ENCODE measurements at regions not wholly inside any gene's neighbourhood (a gene's known extent, or its start where the extent isn't known, plus 50 kb on each side); places are given as distances from the start of the nearest gene placed in this dataset.
A peak's percentile ranks its signal among the peaks of the same experiment; 100 is the strongest.

DNA sequence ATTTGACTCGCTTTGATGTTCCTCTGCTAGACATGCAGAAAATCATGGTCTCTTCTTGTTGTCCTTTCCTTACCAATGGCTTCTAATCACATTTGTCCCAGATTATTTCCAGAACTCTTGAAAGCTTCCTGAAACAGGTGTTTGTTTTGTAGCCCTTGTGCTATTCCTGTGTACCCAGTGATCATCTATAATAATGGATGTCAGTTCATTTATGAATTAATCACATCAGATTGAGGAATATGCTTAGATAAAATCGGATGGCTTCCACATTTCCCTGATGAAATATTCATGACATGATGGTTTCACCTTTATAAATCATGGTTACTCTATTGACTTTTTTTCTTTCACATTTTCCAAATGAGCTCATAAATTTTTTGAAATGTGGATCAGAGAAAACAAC, 359.0 kb upstream of the DMAC1 start:
- no peak for DNase-seq
- intact Hi-C loops (cut with micrococcal nuclease), result no loop called here

DNA sequence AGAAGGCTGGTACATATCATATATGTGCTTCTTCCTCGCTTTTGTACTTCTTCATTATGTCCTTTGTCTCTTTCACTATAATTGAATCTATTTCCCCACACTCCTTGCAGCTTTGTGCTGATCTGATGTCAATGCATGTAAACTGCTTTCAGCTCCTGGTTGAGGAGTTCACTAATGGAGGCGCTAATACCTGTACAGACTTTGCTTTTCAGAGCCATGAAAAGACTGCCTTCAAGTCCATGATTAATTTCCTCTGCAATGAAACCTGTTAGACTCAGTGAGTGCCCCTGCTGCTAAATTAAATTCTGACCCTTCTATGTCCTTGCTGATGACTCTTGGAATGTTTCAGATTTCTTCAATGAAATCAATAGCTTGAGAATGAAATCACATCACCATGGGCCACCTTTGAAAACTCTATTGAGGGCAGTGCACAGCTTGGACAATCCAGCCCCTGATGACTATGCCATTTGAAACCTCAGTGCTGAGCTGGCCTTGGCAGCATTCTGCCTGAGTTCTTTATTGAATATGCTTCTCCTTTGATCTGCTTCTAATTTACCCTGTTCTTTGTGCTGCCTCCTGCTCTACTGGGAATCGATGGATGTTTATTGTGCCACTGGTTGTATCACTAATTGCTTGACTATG, 358.2 kb upstream of the DMAC1 start:
- ChIA-PET POLR2A (no interaction called here), CTCF (interaction anchor here (0.7 kb wide), 1 partner anchor 16 kb away, joined by 3 read pairs; no protein-coding TSS in a partner anchor)
- intact Hi-C loops (cut with micrococcal nuclease), result no loop called here
- Mint-ChIP-seq H3K4me1 (peaks cover 9% of the 10 kb centered on the region), H3K9me3 (peaks cover 5% of the 10 kb centered on the region), H3K27ac (no peak overlapping the region), H3K4me3 (no peak overlapping the region), H3K36me3 (ENCODE audit: low read depth) (no peaks in the 10 kb centered on the region), H3K27me3 (no peaks in the 10 kb centered on the region)
- ATAC-seq (ENCODE audit: low read depth), result no peak
- DNase-seq, result no peak
- TF ChIP-seq, protein P1, sequence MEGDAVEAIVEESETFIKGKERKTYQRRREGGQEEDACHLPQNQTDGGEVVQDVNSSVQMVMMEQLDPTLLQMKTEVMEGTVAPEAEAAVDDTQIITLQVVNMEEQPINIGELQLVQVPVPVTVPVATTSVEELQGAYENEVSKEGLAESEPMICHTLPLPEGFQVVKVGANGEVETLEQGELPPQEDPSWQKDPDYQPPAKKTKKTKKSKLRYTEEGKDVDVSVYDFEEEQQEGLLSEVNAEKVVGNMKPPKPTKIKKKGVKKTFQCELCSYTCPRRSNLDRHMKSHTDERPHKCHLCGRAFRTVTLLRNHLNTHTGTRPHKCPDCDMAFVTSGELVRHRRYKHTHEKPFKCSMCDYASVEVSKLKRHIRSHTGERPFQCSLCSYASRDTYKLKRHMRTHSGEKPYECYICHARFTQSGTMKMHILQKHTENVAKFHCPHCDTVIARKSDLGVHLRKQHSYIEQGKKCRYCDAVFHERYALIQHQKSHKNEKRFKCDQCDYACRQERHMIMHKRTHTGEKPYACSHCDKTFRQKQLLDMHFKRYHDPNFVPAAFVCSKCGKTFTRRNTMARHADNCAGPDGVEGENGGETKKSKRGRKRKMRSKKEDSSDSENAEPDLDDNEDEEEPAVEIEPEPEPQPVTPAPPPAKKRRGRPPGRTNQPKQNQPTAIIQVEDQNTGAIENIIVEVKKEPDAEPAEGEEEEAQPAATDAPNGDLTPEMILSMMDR (IDR thresholded peaks at IDR 0.05), result no peak

More for the DNA sequence above, 359.0 kb upstream of the DMAC1 start:
- Mint-ChIP-seq H3K27ac (no peak overlapping the region), H3K4me1 (peaks cover 9% of the 10 kb centered on the region), H3K36me3 (ENCODE audit: low read depth) (no peaks in the 10 kb centered on the region), H3K9me3 (no peaks in the 10 kb centered on the region), H3K4me3 (no peak overlapping the region), H3K27me3 (no peaks in the 10 kb centered on the region)
- ChIA-PET CTCF (no interaction called here), POLR2A (no interaction called here)
- ATAC-seq (ENCODE audit: low read depth), result no peak
- TF ChIP-seq, protein P1 (IDR thresholded peaks at IDR 0.05), result no peak

DNA sequence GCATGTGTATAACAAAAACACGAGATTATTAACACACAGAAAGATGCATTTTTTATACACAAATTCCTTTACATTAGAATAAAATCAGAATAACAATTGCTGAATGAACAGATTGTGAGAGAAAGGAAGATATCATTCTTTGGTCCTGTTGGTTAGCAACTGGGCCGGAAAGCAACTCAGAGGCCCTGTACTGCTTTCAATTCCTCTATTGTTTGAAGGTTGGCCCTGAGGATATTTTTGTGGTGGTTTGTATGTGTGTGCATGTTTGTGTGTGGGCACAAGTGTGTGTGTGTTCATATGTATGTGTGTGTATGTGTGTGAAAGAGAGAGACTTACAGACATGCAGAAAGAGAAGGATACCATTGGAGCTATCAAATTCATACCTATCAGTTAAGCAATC, 356.8 kb upstream of the DMAC1 start:
- POLR2A ChIA-PET, result interaction anchor here (0.6 kb wide), 1 partner anchor 24 kb away, joined by 3 read pairs; no protein-coding TSS in a partner anchor
- H3K9me3 Mint-ChIP-seq, result peaks cover 10% of the 10 kb centered on the region
- no peaks in the 10 kb centered on the region for H3K36me3 Mint-ChIP-seq (ENCODE audit: low read depth)
- no peak overlapping the region for H3K27ac Mint-ChIP-seq
- peak; percentile 40 for ATAC-seq (ENCODE audit: low read depth)
- DNase-seq, result no peak
- TF ChIP-seq, protein P1 (IDR thresholded peaks at IDR 0.05), result no peak
- H3K4me1 Mint-ChIP-seq, result peaks cover 9% of the 10 kb centered on the region
- CTCF ChIA-PET, result no interaction called here
- intact Hi-C loops (cut with micrococcal nuclease), result no loop called here
- H3K27me3 Mint-ChIP-seq, result no peaks in the 10 kb centered on the region
- H3K4me3 Mint-ChIP-seq, result no peak overlapping the region

DNA sequence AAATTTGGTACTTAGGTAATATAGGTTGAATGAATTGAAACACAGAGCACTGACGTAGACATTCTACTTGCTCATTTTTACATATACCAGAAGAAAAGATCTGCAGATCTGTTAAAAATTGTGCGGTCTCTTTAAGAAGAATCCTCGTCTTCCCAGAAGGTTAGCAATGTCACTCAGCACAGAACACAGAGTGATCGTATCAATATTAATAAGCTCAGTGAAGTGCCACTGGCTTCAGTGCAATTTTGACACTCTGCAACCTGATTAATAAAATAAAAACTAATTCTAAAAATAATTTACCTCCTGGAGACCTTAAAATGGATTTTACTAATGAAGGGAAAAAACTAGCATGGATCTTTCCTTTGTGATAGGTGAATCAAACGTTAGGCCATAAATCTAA, 356.1 kb upstream of the DMAC1 start:
- DNase-seq, result no peak
- H3K36me3 Mint-ChIP-seq (ENCODE audit: low read depth), result no peaks in the 10 kb centered on the region
- peaks cover 16% of the 10 kb centered on the region for H3K9me3 Mint-ChIP-seq
- ATAC-seq (ENCODE audit: low read depth), result no peak
- POLR2A ChIA-PET, result interaction anchor here (0.6 kb wide), 1 partner anchor 24 kb away, joined by 3 read pairs; no protein-coding TSS in a partner anchor
- CTCF ChIA-PET, result no interaction called here
- no peak overlapping the region for H3K27ac Mint-ChIP-seq
- TF ChIP-seq, protein P1 (IDR thresholded peaks at IDR 0.05), result no peak
- H3K27me3 Mint-ChIP-seq, result no peaks in the 10 kb centered on the region
- intact Hi-C loops (cut with micrococcal nuclease), result no loop called here
- peaks cover 9% of the 10 kb centered on the region for H3K4me1 Mint-ChIP-seq
- H3K4me3 Mint-ChIP-seq, result no peak overlapping the region

DNA sequence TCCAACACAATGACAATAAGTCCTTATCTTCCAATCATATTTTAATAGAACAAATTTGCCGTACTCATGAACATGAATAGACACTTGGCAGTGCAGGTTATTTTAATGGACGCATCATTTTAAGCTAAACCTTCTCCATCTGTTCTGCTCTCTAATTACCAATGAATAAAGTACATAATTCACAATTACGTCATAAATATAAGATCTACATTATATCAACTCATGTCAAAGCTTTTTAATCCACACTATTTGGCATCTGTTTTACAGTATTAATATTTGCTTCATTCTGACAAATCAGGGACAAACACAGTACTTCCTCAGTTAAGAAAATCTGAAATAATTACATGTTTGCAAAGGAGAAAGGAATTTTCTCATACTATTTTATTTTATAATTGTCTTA, 344.1 kb upstream of the DMAC1 start:
- Mint-ChIP-seq H3K9me3 (no peaks in the 10 kb centered on the region), H3K27ac (no peak overlapping the region), H3K4me1 (no peaks in the 10 kb centered on the region), H3K36me3 (ENCODE audit: low read depth) (no peaks in the 10 kb centered on the region), H3K27me3 (no peaks in the 10 kb centered on the region), H3K4me3 (no peak overlapping the region)
- TF ChIP-seq, protein P1 (IDR thresholded peaks at IDR 0.05), result no peak
- intact Hi-C loops (cut with micrococcal nuclease), result no loop called here
- ChIA-PET CTCF (no interaction called here), POLR2A (no interaction called here)
- DNase-seq (no peak), ATAC-seq (ENCODE audit: low read depth) (no peak)
